OCI-LY3 (cell line): ENCODE measurements at regions not wholly inside any gene's neighbourhood (a gene's known extent, or its start where the extent isn't known, plus 50 kb on each side); places are given as distances from the start of the nearest gene placed in this dataset.

Experiments used
- H2AFZ ChIP-seq: fragments of 200-600, 300-600 bp; shearing (Covaris generic); 2 replicates; pipeline ENCODE4 v1.6.0; 2014; ENCODE audit warnings: antibody characterized with exemption, low read depth, low read length
- H3K27ac ChIP-seq: fragments of 200-600, 300-600 bp; sonication (generic); 2 replicates; pipeline ENCODE4 v1.5.1; 2014; ENCODE audit warnings: mild to moderate bottlenecking, low read length, moderate library complexity, mixed read lengths
- H3K27me3 ChIP-seq: fragments of 200-600, 300-600 bp; sonication (generic); 2 replicates; pipeline ENCODE4 v1.6.1; 2014; ENCODE audit warnings: low read depth, low read length, mixed read lengths
- H3K36me3 ChIP-seq: fragments of 200-600, 300-600 bp; sonication (generic); replicated peaks from 2 replicates; pipeline ENCODE3; 2014; ENCODE audit warnings: low read depth, low read length, mixed read lengths
- H3K4me1 ChIP-seq: fragments of 300-600, 200-600 bp; sonication (generic); 2 replicates; pipeline ENCODE4 v1.6.1; 2014; ENCODE audit warnings: low read length, mixed read lengths
- H3K4me2 ChIP-seq: fragments of 200-600, 300-600 bp; sonication (generic); 2 replicates; pipeline ENCODE4 v1.6.1; 2014; ENCODE audit warnings: low read length, mixed read lengths
- H3K4me3 ChIP-seq: fragments of 300-600, 200-600 bp; sonication (generic); 2 replicates; pipeline ENCODE4 v1.5.1; 2014; ENCODE audit warnings: antibody characterized with exemption, mild to moderate bottlenecking, low read length, moderate library complexity
- H3K79me2 ChIP-seq: fragments of 300-600, 200-600 bp; shearing (Covaris generic); 2 replicates; pipeline ENCODE4 v1.6.1; 2014; ENCODE audit warnings: mild to moderate bottlenecking, low read length, mixed read lengths
- H3K9ac ChIP-seq: fragments of 300-600, 200-600 bp; shearing (Covaris generic); 2 replicates; pipeline ENCODE4 v1.6.0; 2014; ENCODE audit warnings: mild to moderate bottlenecking, low read length, moderate library complexity
- H3K9me3 ChIP-seq: fragments of 200-600, 300-600 bp; shearing (Covaris generic); 2 replicates; pipeline ENCODE4 v1.6.1; 2014; ENCODE audit warnings: low read length, mixed read lengths; ENCODE audit not compliant: insufficient read depth
- H4K20me1 ChIP-seq: fragments of 200-600, 300-600 bp; sonication (generic); 2 replicates; pipeline ENCODE4 v1.6.1; 2016; ENCODE audit warnings: low read length, mixed read lengths; ENCODE audit not compliant: insufficient read depth
- EZH2phosphoT487 ChIP-seq: fragments of 200-600 bp; shearing (Covaris generic); IDR thresholded peaks from 2 replicates; pipeline ENCODE4 v1.6.1; 2018; ENCODE audit warnings: antibody characterized with exemption, mixed run types, low read depth
- TF ChIP-seq, protein P1 (sequence below): fragments of 200-600, 300-600 bp; sonication (generic); IDR thresholded peaks from 2 replicates; pipeline ENCODE4 v1.5.1; 2014; ENCODE audit warnings: antibody characterized with exemption, low read length, low read depth

DNA sequence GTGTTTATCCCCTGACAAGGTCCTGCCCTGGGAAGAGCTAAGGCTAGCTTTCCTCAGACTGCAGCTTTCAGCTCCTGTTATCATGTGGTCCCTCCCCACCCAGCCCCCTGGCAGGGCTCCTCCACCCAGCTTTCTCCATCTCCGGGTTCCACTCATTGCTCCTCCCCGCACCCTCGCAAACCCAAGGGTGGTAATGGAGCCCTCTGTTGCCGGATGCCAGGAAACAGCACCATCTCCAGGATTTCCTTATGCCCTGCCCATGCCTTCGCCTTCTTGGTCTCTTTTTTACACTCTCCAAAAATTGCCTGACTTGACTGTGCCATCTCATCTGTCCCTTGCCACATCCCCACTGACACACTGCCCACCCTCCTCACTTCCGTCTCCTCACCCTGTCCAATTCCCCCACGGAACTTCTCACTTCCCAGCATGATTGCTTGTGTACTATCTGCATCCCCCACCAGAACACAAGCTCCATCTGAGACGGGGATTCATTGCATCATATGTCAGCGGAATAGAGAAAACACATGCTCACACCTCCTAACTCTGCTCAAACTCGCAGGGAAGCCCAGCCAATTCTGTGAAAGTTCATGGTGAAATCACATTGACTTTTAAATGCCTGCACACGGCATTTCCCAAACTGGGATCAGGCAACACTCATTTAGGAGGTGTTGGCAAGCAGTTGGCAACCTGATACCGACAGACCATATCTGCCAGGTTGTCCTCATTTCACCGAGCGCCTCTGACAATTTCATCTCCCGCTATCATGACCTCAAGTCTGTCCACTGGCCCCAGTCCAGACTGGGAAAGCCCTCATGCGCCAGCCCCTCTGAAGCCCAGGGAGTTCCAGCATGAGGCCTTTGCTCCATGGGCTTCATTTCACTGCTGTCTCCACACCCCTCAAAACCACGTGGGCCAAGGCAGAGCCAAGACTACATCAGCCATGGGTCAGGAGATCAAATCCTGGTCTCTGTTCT is 201.1 kb downstream of the MATN1 start:
- Histone ChIP-seq H3K4me2 (no peak overlapping the region), H3K4me1 (no peaks in the 10 kb centered on the region), H3K27me3 (no peaks in the 10 kb centered on the region), H3K27ac (no peak overlapping the region), H3K36me3 (no peaks in the 10 kb centered on the region), H3K9me3 (no peaks in the 10 kb centered on the region), H4K20me1 (no peaks in the 10 kb centered on the region), H2AFZ (no peak overlapping the region), H3K9ac (no peak overlapping the region), H3K4me3 (no peak overlapping the region), H3K79me2 (no peaks in the 10 kb centered on the region)
- TF ChIP-seq EZH2phosphoT487: no peak
- TF ChIP-seq, protein P1, sequence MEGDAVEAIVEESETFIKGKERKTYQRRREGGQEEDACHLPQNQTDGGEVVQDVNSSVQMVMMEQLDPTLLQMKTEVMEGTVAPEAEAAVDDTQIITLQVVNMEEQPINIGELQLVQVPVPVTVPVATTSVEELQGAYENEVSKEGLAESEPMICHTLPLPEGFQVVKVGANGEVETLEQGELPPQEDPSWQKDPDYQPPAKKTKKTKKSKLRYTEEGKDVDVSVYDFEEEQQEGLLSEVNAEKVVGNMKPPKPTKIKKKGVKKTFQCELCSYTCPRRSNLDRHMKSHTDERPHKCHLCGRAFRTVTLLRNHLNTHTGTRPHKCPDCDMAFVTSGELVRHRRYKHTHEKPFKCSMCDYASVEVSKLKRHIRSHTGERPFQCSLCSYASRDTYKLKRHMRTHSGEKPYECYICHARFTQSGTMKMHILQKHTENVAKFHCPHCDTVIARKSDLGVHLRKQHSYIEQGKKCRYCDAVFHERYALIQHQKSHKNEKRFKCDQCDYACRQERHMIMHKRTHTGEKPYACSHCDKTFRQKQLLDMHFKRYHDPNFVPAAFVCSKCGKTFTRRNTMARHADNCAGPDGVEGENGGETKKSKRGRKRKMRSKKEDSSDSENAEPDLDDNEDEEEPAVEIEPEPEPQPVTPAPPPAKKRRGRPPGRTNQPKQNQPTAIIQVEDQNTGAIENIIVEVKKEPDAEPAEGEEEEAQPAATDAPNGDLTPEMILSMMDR: no peak

DNA sequence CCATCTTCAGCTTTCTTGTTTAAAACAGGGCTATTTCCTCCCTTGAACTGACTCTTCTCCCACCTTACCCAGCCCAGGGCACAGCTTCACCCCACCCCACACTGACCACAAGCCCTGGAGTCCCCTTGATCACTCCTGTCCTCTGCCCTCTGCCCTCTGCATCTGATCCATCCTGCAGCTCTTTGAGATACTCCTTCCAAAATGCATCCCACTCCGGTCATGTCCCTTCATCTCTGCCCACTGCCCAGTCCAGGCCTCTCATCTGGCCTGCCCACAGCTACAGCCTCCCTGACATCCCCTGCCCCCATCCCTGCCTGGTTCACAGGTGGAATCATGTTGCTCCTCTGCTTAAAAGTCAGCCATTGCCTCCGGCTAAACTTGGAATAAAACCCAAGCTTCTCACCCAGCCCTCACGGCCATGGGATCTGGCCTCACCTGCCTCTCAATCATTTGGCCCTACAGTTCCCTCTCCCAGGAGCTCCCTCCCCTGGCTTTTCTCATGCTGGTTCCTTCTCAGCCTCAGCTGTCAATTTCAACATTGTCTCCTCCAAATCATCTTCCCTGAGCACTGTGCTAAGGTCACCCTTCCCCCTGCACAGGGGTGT is 202.0 kb downstream of the MATN1 start:
- H3K36me3 ChIP-seq: no peaks in the 10 kb centered on the region
- H3K27me3 ChIP-seq: no peaks in the 10 kb centered on the region
- TF ChIP-seq EZH2phosphoT487: no peak
- TF ChIP-seq, protein P1: no peak
- H3K4me3 ChIP-seq: no peak overlapping the region
- H4K20me1 ChIP-seq: no peaks in the 10 kb centered on the region
- no peaks in the 10 kb centered on the region for H3K79me2 ChIP-seq
- H3K4me1 ChIP-seq: no peaks in the 10 kb centered on the region
- H3K9me3 ChIP-seq: no peaks in the 10 kb centered on the region
- H3K4me2 ChIP-seq: no peak overlapping the region
- H3K9ac ChIP-seq: no peak overlapping the region
- no peak overlapping the region for H2AFZ ChIP-seq
- H3K27ac ChIP-seq: no peak overlapping the region

DNA sequence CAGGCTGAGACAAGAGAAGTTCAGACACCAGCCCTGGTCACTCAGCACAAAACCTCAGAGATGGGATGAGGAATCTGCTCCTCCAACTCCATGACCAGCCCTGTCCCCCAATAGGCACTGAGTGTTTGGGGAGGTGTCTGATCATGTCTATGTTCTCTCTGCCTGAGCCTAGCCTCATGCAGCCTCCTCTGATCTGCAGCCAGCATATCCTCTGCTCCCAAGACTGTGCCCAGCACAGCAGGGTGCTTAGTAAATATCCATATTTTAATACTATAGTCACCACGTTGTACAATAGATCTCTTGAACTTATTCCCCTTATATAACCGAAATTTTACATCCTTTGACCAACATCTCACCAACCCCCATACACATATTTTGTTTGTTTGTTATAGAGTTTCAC is 202.9 kb downstream of the MATN1 start:
- H4K20me1 ChIP-seq: no peaks in the 10 kb centered on the region
- H3K36me3 ChIP-seq: no peaks in the 10 kb centered on the region
- H3K9ac ChIP-seq: no peak overlapping the region
- H3K79me2 ChIP-seq: no peaks in the 10 kb centered on the region
- H3K4me2 ChIP-seq: no peak overlapping the region
- no peak overlapping the region for H2AFZ ChIP-seq
- no peaks in the 10 kb centered on the region for H3K4me1 ChIP-seq
- no peaks in the 10 kb centered on the region for H3K9me3 ChIP-seq
- H3K4me3 ChIP-seq: no peak overlapping the region
- TF ChIP-seq, protein P1: no peak
- TF ChIP-seq EZH2phosphoT487: no peak
- H3K27me3 ChIP-seq: no peaks in the 10 kb centered on the region
- H3K27ac ChIP-seq: no peak overlapping the region

DNA sequence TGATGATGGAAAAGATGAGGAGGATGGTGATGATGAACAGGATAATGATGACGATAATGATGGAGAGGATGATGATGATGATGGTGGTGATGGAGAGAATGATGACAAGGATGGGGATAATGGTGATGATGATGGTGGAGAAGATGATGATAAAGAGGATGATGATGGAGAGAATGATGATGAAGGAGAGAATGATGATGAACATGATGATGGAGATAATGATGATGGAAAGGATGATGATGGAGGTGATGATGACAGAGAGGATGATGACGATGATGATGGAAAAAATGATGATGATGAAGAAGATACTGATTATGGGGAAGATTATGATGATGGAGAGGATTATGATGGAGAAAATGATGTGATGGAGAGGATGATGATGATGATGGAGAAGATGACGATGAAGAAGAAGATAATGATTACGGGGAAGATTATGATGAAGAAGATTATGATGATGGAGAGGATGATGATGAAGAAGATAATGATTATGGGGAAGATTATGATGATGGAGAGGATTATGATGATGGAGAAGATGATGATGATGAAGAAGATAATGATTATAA is 204.1 kb downstream of the MATN1 start:
- H4K20me1 ChIP-seq: no peaks in the 10 kb centered on the region
- H3K36me3 ChIP-seq: no peaks in the 10 kb centered on the region
- no peak overlapping the region for H3K4me2 ChIP-seq
- no peak overlapping the region for H3K9ac ChIP-seq
- H3K4me1 ChIP-seq: no peaks in the 10 kb centered on the region
- H3K27me3 ChIP-seq: no peaks in the 10 kb centered on the region
- H3K79me2 ChIP-seq: no peaks in the 10 kb centered on the region
- no peak overlapping the region for H2AFZ ChIP-seq
- TF ChIP-seq, protein P1: no peak
- no peak for TF ChIP-seq EZH2phosphoT487
- H3K9me3 ChIP-seq: no peaks in the 10 kb centered on the region
- no peak overlapping the region for H3K4me3 ChIP-seq
- no peak overlapping the region for H3K27ac ChIP-seq
